H1 (cell line): ENCODE measurements at regions not wholly inside any gene's neighbourhood (a gene's known extent, or its start where the extent isn't known, plus 50 kb on each side); places are given as distances from the start of the nearest gene placed in this dataset.
"Not testable (repeated sequence)": the region's sequence is repeated elsewhere in the genome, so short reads cannot be mapped to it uniquely, and the experiment has no call there.

Source experiments
- CTCF ChIA-PET: fragments of 300-600 bp; sonication (Branson Sonifier 250); formaldehyde crosslinking; loops from one replicate; lab custom pipeline; 2021; ENCODE audit not compliant: partially characterized antibody; lab: Charles Lee
- POLR2A ChIA-PET: fragments of 300-600 bp; sonication (Branson Sonifier 250); formaldehyde crosslinking; loops from one replicate; lab custom pipeline; 2021; ENCODE audit warnings: inconsistent platforms; ENCODE audit not compliant: partially characterized antibody; lab: Charles Lee
- DNase-seq, 2 experiments: peaks; one replicate each; pipeline versions ENCODE4 v3.0.0 to v3.0.0-alpha.2; 2010 to 2022; ENCODE audit warnings: low spot score in 2 of 2, low read depth in 1 of 2, mixed read lengths in 1 of 2
- FAIRE-seq: peaks from 2 replicates; lab custom pipeline; 2011; peaks lifted over from hg19 to GRCh38; lab: Jason Lieb, UNC
- H2AFZ ChIP-seq: 2 replicates; pipeline ENCODE4 v1.8.1; 2012; ENCODE audit warnings: low read length, inconsistent platforms
- H2AK5ac ChIP-seq: 2 replicates; pipeline ENCODE4 v1.6.1; 2013; ENCODE audit warnings: low read depth, low read length
- H2BK120ac ChIP-seq: replicated peaks from 2 replicates; pipeline ENCODE3; 2013; ENCODE audit warnings: low read depth, low read length, inconsistent platforms
- H2BK12ac ChIP-seq: 2 replicates; pipeline ENCODE4 v1.6.1; 2013; ENCODE audit warnings: low read depth, low read length
- H2BK15ac ChIP-seq: 2 replicates; pipeline ENCODE4 v1.6.1; 2013; ENCODE audit warnings: low read length
- H2BK20ac ChIP-seq: 2 replicates; pipeline ENCODE4 v1.6.1; 2013; ENCODE audit warnings: low read length
- H2BK5ac ChIP-seq: 2 replicates; pipeline ENCODE4 v1.6.1; 2013; ENCODE audit warnings: low read depth, low read length
- H3K14ac ChIP-seq: 2 replicates; pipeline ENCODE4 v1.6.1; 2013; ENCODE audit warnings: inconsistent platforms; ENCODE audit not compliant: insufficient read length
- H3K18ac ChIP-seq: 2 replicates; pipeline ENCODE4 v1.6.1; 2013; ENCODE audit warnings: low read length; ENCODE audit errors: extremely low read depth
- H3K23ac ChIP-seq: 2 replicates; pipeline ENCODE4 v1.6.1; 2013; ENCODE audit warnings: inconsistent platforms; ENCODE audit not compliant: insufficient read length
- H3K23me2 ChIP-seq: 2 replicates; pipeline ENCODE4 v1.6.1; 2013; ENCODE audit warnings: low read depth, low read length
- H3K27ac ChIP-seq: 2 replicates; pipeline ENCODE4 v1.6.1; 2011; ENCODE audit warnings: low read depth, low read length, inconsistent platforms
- H3K27me3 ChIP-seq, 4 experiments: replicated peaks in 1 of 4; 1 replicate in 1 of 4; 2 replicates in 3 of 4; pipeline versions ENCODE4 v1.6.1 to v1.8.1; 2011 to 2013; ENCODE audit warnings: low read length in 3 of 4, mild to moderate bottlenecking in 3 of 4, inconsistent platforms in 2 of 4, mixed read lengths in 2 of 4, moderate library complexity in 1 of 4; ENCODE audit not compliant: control insufficient read depth in 3 of 4, insufficient read depth in 3 of 4; ENCODE audit errors: extremely low read depth in 1 of 4
- H3K36me3 ChIP-seq, 4 experiments: 2 replicates each; pipeline versions ENCODE4 v1.6.1 to v1.8.1; 2011 to 2013; ENCODE audit warnings: mild to moderate bottlenecking in 4 of 4, low read length in 3 of 4, moderate library complexity in 2 of 4, control low read depth in 1 of 4, inconsistent platforms in 1 of 4; ENCODE audit not compliant: insufficient read depth in 4 of 4, control insufficient read depth in 2 of 4
- H3K4ac ChIP-seq: replicated peaks from 2 replicates; pipeline ENCODE3; 2013; ENCODE audit warnings: low read length, low read depth, mixed read lengths, inconsistent platforms; ENCODE audit not compliant: insufficient read length
- H3K4me1 ChIP-seq, 4 experiments: replicated peaks in 1 of 4; 1 replicate in 1 of 4; 2 replicates in 3 of 4; pipeline versions ENCODE4 v1.6.1 to v1.8.1; 2011 to 2013; ENCODE audit warnings: low read length in 3 of 4, inconsistent platforms in 2 of 4, mixed read lengths in 1 of 4; ENCODE audit not compliant: insufficient read depth in 4 of 4, control insufficient read depth in 3 of 4
- H3K4me2 ChIP-seq, 2 experiments: 2 replicates each; pipeline versions ENCODE4 v1.6.1 to v1.8.1; 2011 to 2013; ENCODE audit warnings: low read depth in 2 of 2, low read length in 2 of 2, control low read depth in 1 of 2, inconsistent platforms in 1 of 2, mild to moderate bottlenecking in 1 of 2; ENCODE audit not compliant: insufficient read depth in 1 of 2
- H3K4me3 ChIP-seq, 4 experiments: fragments of 200-600, 300-600 bp in 1 of 4; sonication (generic), shearing (Covaris generic), sonication (Bioruptor Twin) in 1 of 4; 2 replicates each; pipeline versions ENCODE4 v1.5.1 to v1.8.1; 2011 to 2016; ENCODE audit warnings: low read length in 4 of 4, low read depth in 3 of 4, control low read depth in 2 of 4, inconsistent platforms in 2 of 4, mild to moderate bottlenecking in 2 of 4, mixed read lengths in 1 of 4, moderate library complexity in 1 of 4; ENCODE audit not compliant: insufficient read depth in 2 of 4; ENCODE audit errors: extremely low read depth in 1 of 4
- H3K56ac ChIP-seq: replicated peaks from 2 replicates; pipeline ENCODE3; 2013; ENCODE audit warnings: low read depth, mild to moderate bottlenecking, mixed read lengths, low read length, inconsistent platforms; ENCODE audit not compliant: insufficient read length
- H3K79me1 ChIP-seq: 2 replicates; pipeline ENCODE4 v1.6.1; 2013; ENCODE audit warnings: low read depth, low read length, control low read depth
- H3K79me2 ChIP-seq, 2 experiments: 2 replicates each; pipeline versions ENCODE4 v1.6.1 to v1.8.1; 2012 to 2013; ENCODE audit warnings: low read length in 2 of 2, mild to moderate bottlenecking in 2 of 2, inconsistent platforms in 1 of 2; ENCODE audit not compliant: insufficient read depth in 2 of 2, control insufficient read depth in 1 of 2
- H3K9ac ChIP-seq, 4 experiments: replicated peaks in 1 of 4; 1 replicate in 1 of 4; 2 replicates in 3 of 4; pipeline versions ENCODE4 v1.6.1 to v1.8.1; 2011 to 2013; ENCODE audit warnings: low read depth in 3 of 4, low read length in 3 of 4, control low read depth in 2 of 4, mild to moderate bottlenecking in 2 of 4, moderate library complexity in 2 of 4, inconsistent platforms in 1 of 4; ENCODE audit errors: extremely low read depth in 1 of 4
- H3K9me3 ChIP-seq, 2 experiments: 2 replicates each; pipeline versions ENCODE4 v1.6.1 to v1.8.1; 2012 to 2013; ENCODE audit warnings: mild to moderate bottlenecking in 2 of 2, moderate library complexity in 2 of 2, control low read depth in 1 of 2, inconsistent platforms in 1 of 2, low read depth in 1 of 2, low read length in 1 of 2, mixed read lengths in 1 of 2; ENCODE audit not compliant: insufficient read depth in 2 of 2
- H4K20me1 ChIP-seq, 2 experiments: replicated peaks in 1 of 2; 2 replicates each; pipeline versions ENCODE3 to v1.8.1; 2011 to 2013; ENCODE audit warnings: inconsistent platforms in 2 of 2, low read length in 2 of 2, mild to moderate bottlenecking in 1 of 2; ENCODE audit not compliant: insufficient read depth in 2 of 2, control insufficient read depth in 1 of 2
- H4K5ac ChIP-seq: 2 replicates; pipeline ENCODE4 v1.6.1; 2013; ENCODE audit warnings: low read length, low read depth, mixed read lengths, inconsistent platforms; ENCODE audit not compliant: insufficient read length
- H4K8ac ChIP-seq: 2 replicates; pipeline ENCODE4 v1.8.0; 2013; ENCODE audit warnings: mild to moderate bottlenecking, moderate library complexity, low read length, inconsistent platforms; ENCODE audit not compliant: insufficient read depth; ENCODE audit errors: extremely low read depth
- H4K91ac ChIP-seq: replicated peaks from 2 replicates; pipeline ENCODE3; 2013; ENCODE audit warnings: low read length, mixed read lengths, inconsistent platforms; ENCODE audit not compliant: insufficient read length
- WGBS, 2 experiments: shearing (Covaris generic) in 1 of 2; methylation state at CpG; one replicate each; pipeline versions ENCODE4 v1.1.6 to v1.1.7; 2013 to 2015; ENCODE audit warnings: low lambda C conversion rate in 2 of 2, mixed read lengths in 2 of 2, inconsistent platforms in 1 of 2, low coverage in 1 of 2, missing lambda C conversion rate in 1 of 2; ENCODE audit not compliant: insufficient replicate concordance in 2 of 2, insufficient coverage in 1 of 2, insufficient read length in 1 of 2; ENCODE audit errors: extremely low coverage in 1 of 2, missing lambda C conversion rate in 1 of 2; 5-methylcytosine and 5-hydroxymethylcytosine counted together

DNA sequence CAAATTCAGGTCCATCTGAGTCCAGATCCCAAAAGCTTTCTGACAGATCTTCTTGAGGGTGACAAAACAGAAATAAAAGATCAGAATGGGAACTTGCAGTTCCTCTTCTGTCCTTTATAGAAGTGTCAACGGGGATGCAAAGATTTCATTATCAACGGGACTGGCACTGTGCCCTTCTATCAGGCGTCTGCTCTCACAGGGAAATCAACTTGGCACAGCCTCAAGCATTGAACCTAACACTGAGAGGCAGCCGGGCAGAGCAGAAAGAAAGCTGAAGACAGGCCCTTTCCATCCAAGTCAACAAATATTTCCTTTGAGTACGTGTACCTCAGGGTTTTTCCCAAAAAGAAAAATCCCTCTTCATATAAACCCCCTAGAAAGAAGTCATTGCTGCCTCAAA lies 194.5 kb downstream of the NPIPA8 start:
- H2AFZ ChIP-seq, H4K5ac ChIP-seq, H4K20me1 ChIP-seq, H3K14ac ChIP-seq, H3K27me3 ChIP-seq, H3K56ac ChIP-seq, H2AK5ac ChIP-seq, POLR2A ChIA-PET, H2BK120ac ChIP-seq, H3K9ac ChIP-seq, H3K79me1 ChIP-seq, H3K4ac ChIP-seq, H3K23ac ChIP-seq, H3K23me2 ChIP-seq, DNase-seq, H3K27ac ChIP-seq, H3K9me3 ChIP-seq, H3K18ac ChIP-seq, H3K36me3 ChIP-seq, H4K91ac ChIP-seq, FAIRE-seq, H2BK12ac ChIP-seq, H3K4me1 ChIP-seq, H3K79me2 ChIP-seq, H2BK15ac ChIP-seq, H3K4me2 ChIP-seq, H2BK5ac ChIP-seq, H2BK20ac ChIP-seq, H4K8ac ChIP-seq, CTCF ChIA-PET, H3K4me3 ChIP-seq: not testable (repeated sequence)
- WGBS, 2 experiments = no CpG with 5 or more reads among the region's 5 CpGs

DNA sequence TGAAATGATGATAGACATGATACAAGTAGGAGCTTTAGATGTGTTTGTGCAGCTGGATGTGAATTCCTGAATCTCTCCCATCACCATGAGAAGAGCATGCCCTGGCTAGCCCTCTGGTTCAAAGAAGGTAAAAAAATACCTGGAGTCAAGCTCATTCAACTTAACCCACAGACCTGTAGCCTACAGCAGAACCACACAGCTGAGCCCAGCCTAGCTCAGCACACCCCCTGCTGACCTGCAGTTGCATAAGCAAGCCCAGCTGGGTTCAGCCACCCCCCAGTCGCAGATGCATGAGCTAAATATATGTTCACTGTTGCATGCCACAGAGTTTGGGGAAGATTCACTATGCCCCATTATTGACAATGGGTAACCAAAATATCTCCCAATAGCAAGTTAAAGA lies 200.2 kb downstream of the NPIPA8 start:
- H2BK12ac ChIP-seq, CTCF ChIA-PET, H3K14ac ChIP-seq, H4K5ac ChIP-seq, H3K23me2 ChIP-seq, FAIRE-seq, H2AK5ac ChIP-seq, H3K27ac ChIP-seq, H2BK120ac ChIP-seq, H3K18ac ChIP-seq, H4K91ac ChIP-seq, H3K27me3 ChIP-seq, H3K56ac ChIP-seq, H4K8ac ChIP-seq, H2BK15ac ChIP-seq, H3K4me3 ChIP-seq, H4K20me1 ChIP-seq, H3K9ac ChIP-seq, H3K4me2 ChIP-seq, H3K9me3 ChIP-seq, H2AFZ ChIP-seq, DNase-seq, H3K4ac ChIP-seq, H3K79me2 ChIP-seq, H2BK20ac ChIP-seq, H3K4me1 ChIP-seq, H2BK5ac ChIP-seq, H3K36me3 ChIP-seq, POLR2A ChIA-PET, H3K79me1 ChIP-seq, H3K23ac ChIP-seq: not testable (repeated sequence)
- WGBS, 2 experiments = no CpG with 5 or more reads among the region's 1 CpG
